Activated CD4-positive, alpha-beta T cell treated with anti-CD3 and anti-CD28 coated beads, Interleukin-2, amount 10 ng/mL, durations not matched to agents 24 days and 14 days (primary cell): ENCODE measurements at regions not wholly inside any gene's neighbourhood (a gene's known extent, or its start where the extent isn't known, plus 50 kb on each side); places are given as distances from the start of the nearest gene placed in this dataset.
"Not testable (repeated sequence)": the region's sequence is repeated elsewhere in the genome, so short reads cannot be mapped to it uniquely, and the experiment has no call there.

ENCODE experiments used
- DNase-seq: peaks from one replicate; pipeline ENCODE4 v3.0.0; 2022
- H3K27ac Mint-ChIP-seq: one replicate; pipeline ENCODE4 v1.8.0; 2022; ENCODE audit warnings: mild to moderate bottlenecking, mixed read lengths
- H3K27me3 Mint-ChIP-seq: one replicate; pipeline ENCODE4 v1.8.0; 2022; ENCODE audit warnings: mixed read lengths
- H3K36me3 Mint-ChIP-seq: one replicate; pipeline ENCODE4 v1.8.0; 2022; ENCODE audit warnings: low read depth, mild to moderate bottlenecking, mixed read lengths
- H3K4me1 Mint-ChIP-seq: one replicate; pipeline ENCODE4 v1.8.0; 2021; ENCODE audit warnings: mixed read lengths
- H3K4me3 Mint-ChIP-seq: one replicate; pipeline ENCODE4 v1.8.0; 2022; ENCODE audit warnings: mild to moderate bottlenecking, moderate library complexity, mixed read lengths
- H3K9me3 Mint-ChIP-seq: one replicate; pipeline ENCODE4 v1.8.0; 2021; ENCODE audit warnings: mixed read lengths
- intact Hi-C: fragments of 100-400 bp; cut with micrococcal nuclease; formaldehyde crosslinking; loops from one replicate; pipeline ENCODE4 v1.15.1; 2023

- H3K4me1 Mint-ChIP-seq = no peaks in the 10 kb centered on the region
- no peak overlapping the region for H3K27ac Mint-ChIP-seq
- no peak overlapping the region for H3K4me3 Mint-ChIP-seq
- no peak for DNase-seq
- no peaks in the 10 kb centered on the region for H3K36me3 Mint-ChIP-seq
- no peaks in the 10 kb centered on the region for H3K27me3 Mint-ChIP-seq
- H3K9me3 Mint-ChIP-seq = peaks cover 23% of the 10 kb centered on the region
- intact Hi-C loops = no loop called here
Observed at GRCh38 chr16:35569413-35569812, 2110.0 kb downstream of the TP53TG3F start.

DNA sequence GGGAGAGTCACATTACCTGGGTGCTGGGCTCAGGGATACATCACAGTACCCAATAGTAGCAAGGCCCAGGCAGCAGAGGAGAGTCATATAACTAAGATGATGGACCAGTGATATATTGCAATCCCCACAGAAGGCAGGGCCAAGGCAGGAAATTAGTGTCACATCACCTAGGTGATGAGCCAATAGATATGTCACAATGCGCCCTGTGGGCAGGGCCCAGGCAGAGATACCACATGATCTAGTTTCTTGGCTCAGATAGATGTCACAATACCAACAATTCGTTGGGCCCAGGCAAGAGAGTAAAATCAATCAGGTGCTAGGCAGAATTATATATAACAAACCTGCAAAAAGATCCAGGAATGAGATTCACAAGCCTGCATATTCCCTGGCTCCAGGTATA, 2111.5 kb downstream of the TP53TG3F start:
- intact Hi-C loops = no loop called here

DNA sequence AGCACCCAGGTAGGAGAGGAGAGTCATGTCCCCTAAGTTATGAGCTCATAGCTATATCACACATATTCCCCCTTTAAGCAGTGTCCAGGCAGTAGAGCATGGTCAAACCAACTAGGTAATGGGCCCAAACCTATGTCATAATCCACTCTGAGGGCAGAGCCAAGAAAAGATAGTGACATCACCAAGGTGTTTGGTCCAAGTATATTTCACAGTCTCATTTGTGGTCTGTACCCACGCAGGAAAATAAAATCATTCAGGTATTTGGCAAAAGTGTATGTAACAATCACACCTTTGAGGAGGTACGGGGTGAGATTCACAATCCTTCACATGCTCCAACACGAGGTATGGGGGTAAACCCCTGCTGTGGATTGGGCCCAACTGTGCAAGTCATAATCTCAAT, 2112.8 kb downstream of the TP53TG3F start:
- H3K36me3 Mint-ChIP-seq = peaks cover 2% of the 10 kb centered on the region

More for the DNA sequence above, 2111.5 kb downstream of the TP53TG3F start:
- Mint-ChIP-seq H3K27ac (no peak overlapping the region), H3K27me3 (no peaks in the 10 kb centered on the region), H3K9me3 (peaks cover 15% of the 10 kb centered on the region), H3K4me1 (no peaks in the 10 kb centered on the region), H3K4me3 (no peak overlapping the region), H3K36me3 (no peaks in the 10 kb centered on the region)
- no peak for DNase-seq

GRCh38 chr16:35573407-35573806, 2114.0 kb downstream of the TP53TG3F start:
- no peak for DNase-seq
- Mint-ChIP-seq H3K4me3 (no peak overlapping the region), H3K36me3 (peaks cover 2% of the 10 kb centered on the region), H3K4me1 (no peaks in the 10 kb centered on the region), H3K9me3 (peaks cover 18% of the 10 kb centered on the region), H3K27me3 (no peaks in the 10 kb centered on the region), H3K27ac (no peak overlapping the region)
- intact Hi-C loops = no loop called here

More for the DNA sequence above, 2112.8 kb downstream of the TP53TG3F start:
- no peak for DNase-seq
- no peak overlapping the region for H3K4me3 Mint-ChIP-seq
- intact Hi-C loops = no loop called here
- H3K27me3 Mint-ChIP-seq = no peaks in the 10 kb centered on the region
- no peak overlapping the region for H3K27ac Mint-ChIP-seq
- H3K4me1 Mint-ChIP-seq = no peaks in the 10 kb centered on the region
- peaks cover 19% of the 10 kb centered on the region for H3K9me3 Mint-ChIP-seq

DNA sequence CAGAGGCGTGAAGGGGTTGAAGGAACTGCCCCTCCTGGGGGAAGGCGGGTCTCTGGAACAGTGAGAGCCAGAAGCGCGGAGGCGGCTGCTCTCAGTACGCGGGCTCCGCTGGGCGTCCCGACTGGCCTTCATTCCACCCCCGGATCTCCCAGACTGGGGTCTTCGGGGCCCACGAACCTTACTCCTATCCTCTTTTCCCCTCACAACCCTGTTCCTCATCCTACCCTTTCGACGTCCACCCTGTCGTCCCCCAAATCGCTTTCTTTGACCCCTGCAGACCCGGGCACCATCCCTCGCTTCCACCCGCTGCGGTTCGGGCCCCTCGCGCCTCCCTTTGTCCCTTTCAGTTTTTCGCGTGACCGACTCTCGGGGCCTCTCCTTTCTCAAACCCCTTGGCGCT, 2114.6 kb downstream of the TP53TG3F start:
- no peaks in the 10 kb centered on the region for H3K27me3 Mint-ChIP-seq
- H3K9me3 Mint-ChIP-seq = peaks cover 25% of the 10 kb centered on the region
- intact Hi-C loops = no loop called here
- no peak overlapping the region for H3K27ac Mint-ChIP-seq
- DNase-seq = no peak
- H3K4me1 Mint-ChIP-seq = no peaks in the 10 kb centered on the region
- H3K36me3 Mint-ChIP-seq = peaks cover 2% of the 10 kb centered on the region
- H3K4me3 Mint-ChIP-seq = no peak overlapping the region

GRCh38 chr16:35574454-35575431, 2115.3 kb downstream of the TP53TG3F start:
- no peaks in the 10 kb centered on the region for H3K27me3 Mint-ChIP-seq
- DNase-seq = no peak
- H3K4me3 Mint-ChIP-seq = no peak overlapping the region
- H3K4me1 Mint-ChIP-seq = no peaks in the 10 kb centered on the region
- H3K27ac Mint-ChIP-seq = no peak overlapping the region
- peaks cover 27% of the 10 kb centered on the region for H3K9me3 Mint-ChIP-seq
- peaks cover 2% of the 10 kb centered on the region for H3K36me3 Mint-ChIP-seq
- intact Hi-C loops = no loop called here

- Mint-ChIP-seq H3K27me3 (no peaks in the 10 kb centered on the region), H3K36me3 (peaks cover 2% of the 10 kb centered on the region), H3K9me3 (peaks cover 31% of the 10 kb centered on the region), H3K4me3 (no peak overlapping the region), H3K4me1 (no peaks in the 10 kb centered on the region), H3K27ac (no peak overlapping the region)
- intact Hi-C loops = no loop called here
- no peak for DNase-seq
Observed at GRCh38 chr16:35575432-35575821, 2116.0 kb downstream of the TP53TG3F start.

GRCh38 chr16:35585411-35585810, 2126.0 kb downstream of the TP53TG3F start:
- no peaks in the 10 kb centered on the region for H3K27me3 Mint-ChIP-seq
- no peak overlapping the region for H3K27ac Mint-ChIP-seq
- H3K9me3 Mint-ChIP-seq = peaks cover 20% of the 10 kb centered on the region
- H3K4me3 Mint-ChIP-seq = no peak overlapping the region
- H3K36me3 Mint-ChIP-seq = no peaks in the 10 kb centered on the region
- intact Hi-C loops = loop anchor here (10.0 kb wide), 1 partner anchor 59 kb away; no protein-coding TSS in a partner anchor
- DNase-seq = no peak
- no peaks in the 10 kb centered on the region for H3K4me1 Mint-ChIP-seq

DNA sequence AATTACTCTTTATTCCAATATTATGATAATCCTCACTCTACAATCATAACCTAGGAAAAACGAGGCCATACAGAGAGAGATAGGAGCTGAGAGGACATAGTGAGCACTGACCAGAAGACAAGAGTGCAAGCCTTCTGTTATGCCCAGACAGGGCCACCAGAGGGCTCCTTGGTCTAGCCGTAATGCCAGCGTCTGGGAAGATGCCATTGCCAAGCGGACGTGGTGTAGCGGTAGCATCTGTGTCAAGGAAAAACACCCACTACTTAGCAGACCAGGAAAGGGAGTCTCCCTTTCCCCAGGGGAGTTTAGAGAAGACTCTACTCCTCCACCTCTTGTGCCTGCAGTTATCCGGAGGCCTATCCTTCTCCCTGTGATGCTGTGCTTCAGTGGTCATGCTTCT, 2131.5 kb downstream of the TP53TG3F start:
- intact Hi-C loops, DNase-seq, H3K4me3 Mint-ChIP-seq, H3K4me1 Mint-ChIP-seq, H3K36me3 Mint-ChIP-seq, H3K27me3 Mint-ChIP-seq, H3K27ac Mint-ChIP-seq: not testable (repeated sequence)
- peaks cover 28% of the 10 kb centered on the region for H3K9me3 Mint-ChIP-seq

DNA sequence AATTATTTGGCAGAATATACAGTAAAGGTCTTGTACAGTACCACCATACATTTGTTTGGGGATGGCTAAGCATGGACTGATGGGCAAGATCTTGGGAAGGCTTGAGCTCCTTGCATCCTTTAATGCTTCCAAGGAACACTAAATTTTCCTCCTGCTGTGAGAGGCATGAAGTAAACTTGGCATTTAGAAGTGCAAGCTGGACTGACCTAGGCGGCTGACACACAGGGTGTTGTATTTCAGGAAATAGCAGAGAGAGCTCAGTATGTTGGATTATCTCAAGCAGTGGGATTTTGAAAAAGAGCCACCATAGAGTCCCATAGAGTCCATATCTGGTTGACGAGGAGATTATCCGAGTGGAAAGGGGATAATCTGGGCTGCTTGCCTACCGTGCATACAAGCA, 2137.1 kb downstream of the TP53TG3F start:
- H3K4me1 Mint-ChIP-seq = no peaks in the 10 kb centered on the region
- H3K36me3 Mint-ChIP-seq = no peaks in the 10 kb centered on the region
- no peak overlapping the region for H3K4me3 Mint-ChIP-seq
- peaks cover 27% of the 10 kb centered on the region for H3K9me3 Mint-ChIP-seq
- H3K27me3 Mint-ChIP-seq = no peaks in the 10 kb centered on the region
- no peak overlapping the region for H3K27ac Mint-ChIP-seq
- intact Hi-C loops = no loop called here
- no peak for DNase-seq

GRCh38 chr16:35598696-35599332, 2139.4 kb downstream of the TP53TG3F start:
- H3K27me3 Mint-ChIP-seq = no peaks in the 10 kb centered on the region
- no peaks in the 10 kb centered on the region for H3K4me1 Mint-ChIP-seq
- DNase-seq = no peak
- H3K9me3 Mint-ChIP-seq = peaks cover 20% of the 10 kb centered on the region
- no peaks in the 10 kb centered on the region for H3K36me3 Mint-ChIP-seq
- no peak overlapping the region for H3K4me3 Mint-ChIP-seq
- H3K27ac Mint-ChIP-seq = no peak overlapping the region
- intact Hi-C loops = no loop called here

- H3K27ac Mint-ChIP-seq = no peak overlapping the region
- no peaks in the 10 kb centered on the region for H3K36me3 Mint-ChIP-seq
- peaks cover 16% of the 10 kb centered on the region for H3K9me3 Mint-ChIP-seq
- no peaks in the 10 kb centered on the region for H3K27me3 Mint-ChIP-seq
- intact Hi-C loops = no loop called here
- no peak overlapping the region for H3K4me3 Mint-ChIP-seq
- no peaks in the 10 kb centered on the region for H3K4me1 Mint-ChIP-seq
- DNase-seq = no peak
Observed at GRCh38 chr16:35599429-35600160, 2140.2 kb downstream of the TP53TG3F start.

GRCh38 chr16:35600161-35600555, 2140.7 kb downstream of the TP53TG3F start:
- H3K9me3 Mint-ChIP-seq = peaks cover 15% of the 10 kb centered on the region
- H3K4me1 Mint-ChIP-seq, H3K36me3 Mint-ChIP-seq, H3K27ac Mint-ChIP-seq, intact Hi-C loops, H3K27me3 Mint-ChIP-seq, H3K4me3 Mint-ChIP-seq, DNase-seq: not testable (repeated sequence)

GRCh38 chr16:35602116-35602515, 2142.7 kb downstream of the TP53TG3F start:
- peaks cover 15% of the 10 kb centered on the region for H3K9me3 Mint-ChIP-seq
- intact Hi-C loops = no loop called here

More at GRCh38 chr16:35602116-35602515, 2142.7 kb downstream of the TP53TG3F start:
- Mint-ChIP-seq H3K4me1 (no peaks in the 10 kb centered on the region), H3K27ac (no peak overlapping the region), H3K4me3 (no peak overlapping the region), H3K36me3 (no peaks in the 10 kb centered on the region), H3K27me3 (no peaks in the 10 kb centered on the region)
- DNase-seq = no peak
